ENCODE measurements at regions not wholly inside any gene's neighbourhood (a gene's known extent, or its start where the extent isn't known, plus 50 kb on each side); places are given as distances from the start of the nearest gene placed in this dataset.

DNA sequence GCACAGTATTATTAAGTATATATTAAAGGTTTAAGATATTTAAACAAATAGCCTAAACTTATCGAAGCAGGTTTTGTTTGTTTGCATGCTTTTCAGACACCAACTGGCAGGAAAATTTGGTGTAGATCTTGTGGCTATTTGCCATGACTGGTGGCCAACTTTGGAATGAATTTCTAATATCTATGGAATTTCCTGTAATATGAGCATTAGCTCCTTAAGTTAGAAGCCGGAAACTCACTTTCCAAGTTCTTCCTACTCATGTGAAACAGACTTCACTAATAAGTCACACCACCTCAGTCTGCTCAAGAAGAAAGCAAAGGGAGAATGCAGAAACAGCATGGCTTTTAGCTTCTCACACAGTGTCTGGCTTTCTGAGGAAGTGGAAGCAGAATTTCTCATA lies 563.9 kb downstream of the GRXCR1 start:
- ChIA-PET POLR2A (no interaction called here), CTCF (ENCODE audit: low intra/inter-chr PET ratio, low total read pairs) (no interaction called here)
- Histone ChIP-seq H3K79me2 (ENCODE audit: insufficient read depth, low read length) (no peaks in the 10 kb centered on the region), H3K36me3 (replicated peaks in 1 of 2; ENCODE audit: control insufficient read depth in 1 of 2, insufficient read depth in 2 of 2, low read length in 2 of 2) (no peaks in the 10 kb centered on the region), H2AFZ (ENCODE audit: low read length) (no peak overlapping the region), H3K27ac (ENCODE audit: extremely low read length, insufficient read depth, low read length) (no peak overlapping the region), H3K4me3 (replicated peaks in 1 of 3; ENCODE audit: insufficient read depth in 1 of 3, low read depth in 2 of 3, low read length in 3 of 3) (no peak overlapping the region), H3K9ac (ENCODE audit: insufficient read depth, low read depth, low read length) (no peak overlapping the region), H3K4me1 (ENCODE audit: insufficient read depth, low read length) (no peaks in the 10 kb centered on the region), H3K4me2 (ENCODE audit: low read depth, low read length) (no peak overlapping the region), H3K27me3 (ENCODE audit: control insufficient read depth in 1 of 2, insufficient read depth in 2 of 2, low read length in 2 of 2) (no peaks in the 10 kb centered on the region), H4K20me1 (ENCODE audit: insufficient read depth, low read length) (no peaks in the 10 kb centered on the region), H3K9me3 (ENCODE audit: low read length) (no peaks in the 10 kb centered on the region)
- DNase-seq (ENCODE audit: low spot score): no peak
- WGBS (ENCODE audit: low lambda C conversion rate): 47% methylated on average over 2 of the region's 2 CpGs
- intact Hi-C loops (cut with micrococcal nuclease; ENCODE audit: unreplicated experiment): loop anchor here (5.0 kb wide), 1 partner anchor 104 kb away; no protein-coding TSS in a partner anchor
- ATAC-seq: no peak
- FAIRE-seq: no peak
- BruUV-seq (replicated peaks): no TSS peak
- in situ Hi-C loops (cut with HindIII; ENCODE audit: extremely low pct_ligation_motif_present, low pct_unique_long_range_greater_than_20kb): loop anchor here (25.0 kb wide), 1 partner anchor 319 kb away; no protein-coding TSS in a partner anchor
- TF ChIP-seq ONECUT2 (CRISPR knock-in tag; IDR thresholded peaks at IDR 0.05): no peak
- no peak for TF ChIP-seq MED13 (CRISPR knock-in tag; IDR thresholded peaks at IDR 0.05)
- TF ChIP-seq NR1H2 (CRISPR knock-in tag; IDR thresholded peaks at IDR 0.05; ENCODE audit: borderline replicate concordance, low read depth): no peak
- no peak for TF ChIP-seq HHEX (CRISPR knock-in tag; IDR thresholded peaks at IDR 0.05)
- TF ChIP-seq, protein P1, sequence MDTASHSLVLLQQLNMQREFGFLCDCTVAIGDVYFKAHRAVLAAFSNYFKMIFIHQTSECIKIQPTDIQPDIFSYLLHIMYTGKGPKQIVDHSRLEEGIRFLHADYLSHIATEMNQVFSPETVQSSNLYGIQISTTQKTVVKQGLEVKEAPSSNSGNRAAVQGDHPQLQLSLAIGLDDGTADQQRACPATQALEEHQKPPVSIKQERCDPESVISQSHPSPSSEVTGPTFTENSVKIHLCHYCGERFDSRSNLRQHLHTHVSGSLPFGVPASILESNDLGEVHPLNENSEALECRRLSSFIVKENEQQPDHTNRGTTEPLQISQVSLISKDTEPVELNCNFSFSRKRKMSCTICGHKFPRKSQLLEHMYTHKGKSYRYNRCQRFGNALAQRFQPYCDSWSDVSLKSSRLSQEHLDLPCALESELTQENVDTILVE (CRISPR knock-in tag; IDR thresholded peaks at IDR 0.05): no peak
- TF ChIP-seq SYNCRIP (IDR thresholded peaks at IDR 0.05; ENCODE audit: insufficient read depth, low read depth, low read length): no peak
- TF ChIP-seq, protein P2, sequence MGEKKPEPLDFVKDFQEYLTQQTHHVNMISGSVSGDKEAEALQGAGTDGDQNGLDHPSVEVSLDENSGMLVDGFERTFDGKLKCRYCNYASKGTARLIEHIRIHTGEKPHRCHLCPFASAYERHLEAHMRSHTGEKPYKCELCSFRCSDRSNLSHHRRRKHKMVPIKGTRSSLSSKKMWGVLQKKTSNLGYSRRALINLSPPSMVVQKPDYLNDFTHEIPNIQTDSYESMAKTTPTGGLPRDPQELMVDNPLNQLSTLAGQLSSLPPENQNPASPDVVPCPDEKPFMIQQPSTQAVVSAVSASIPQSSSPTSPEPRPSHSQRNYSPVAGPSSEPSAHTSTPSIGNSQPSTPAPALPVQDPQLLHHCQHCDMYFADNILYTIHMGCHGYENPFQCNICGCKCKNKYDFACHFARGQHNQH (CRISPR knock-in tag; IDR thresholded peaks at IDR 0.05): no peak
- TF ChIP-seq, protein P3, sequence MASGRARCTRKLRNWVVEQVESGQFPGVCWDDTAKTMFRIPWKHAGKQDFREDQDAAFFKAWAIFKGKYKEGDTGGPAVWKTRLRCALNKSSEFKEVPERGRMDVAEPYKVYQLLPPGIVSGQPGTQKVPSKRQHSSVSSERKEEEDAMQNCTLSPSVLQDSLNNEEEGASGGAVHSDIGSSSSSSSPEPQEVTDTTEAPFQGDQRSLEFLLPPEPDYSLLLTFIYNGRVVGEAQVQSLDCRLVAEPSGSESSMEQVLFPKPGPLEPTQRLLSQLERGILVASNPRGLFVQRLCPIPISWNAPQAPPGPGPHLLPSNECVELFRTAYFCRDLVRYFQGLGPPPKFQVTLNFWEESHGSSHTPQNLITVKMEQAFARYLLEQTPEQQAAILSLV (CRISPR knock-in tag; IDR thresholded peaks at IDR 0.05; ENCODE audit: borderline replicate concordance): no peak
- no peak for TF ChIP-seq ZNF3 (CRISPR knock-in tag; IDR thresholded peaks at IDR 0.05)

Measured in HepG2 (cell line).